Keratinocyte (primary cell): ENCODE measurements at regions not wholly inside any gene's neighbourhood (a gene's known extent, or its start where the extent isn't known, plus 50 kb on each side); places are given as distances from the start of the nearest gene placed in this dataset.

Experiments used
- DNase-seq: peaks from one replicate; pipeline ENCODE4 v3.0.0-alpha.2; 2011; ENCODE audit warnings: low read depth, missing footprints, low spot score
- FAIRE-seq: peaks from 2 replicates; lab custom pipeline; 2011; peaks lifted over from hg19 to GRCh38; lab: Jason Lieb, UNC
- H2AFZ ChIP-seq: 2 replicates; pipeline ENCODE4 v1.6.0; 2012; ENCODE audit warnings: low read length, control low read depth, inconsistent platforms; ENCODE audit not compliant: control insufficient read depth
- H3K27ac ChIP-seq: 2 replicates; pipeline ENCODE4 v1.5.1; 2011; ENCODE audit warnings: low read length; ENCODE audit not compliant: control insufficient read depth, insufficient read depth
- H3K27me3 ChIP-seq: 3 replicates; pipeline ENCODE4 v1.6.0; 2011; ENCODE audit warnings: low read length; ENCODE audit not compliant: control insufficient read depth, insufficient read depth; ENCODE audit errors: extremely low read depth
- H3K36me3 ChIP-seq, 2 experiments: 2 replicates in 1 of 2; 3 replicates in 1 of 2; pipeline ENCODE4 v1.5.1; 2011; ENCODE audit warnings: low read length in 2 of 2, mild to moderate bottlenecking in 1 of 2; ENCODE audit not compliant: control insufficient read depth in 2 of 2, insufficient read depth in 2 of 2; ENCODE audit errors: extremely low read depth in 1 of 2
- H3K4me1 ChIP-seq: 3 replicates; pipeline ENCODE4 v1.5.1; 2011; ENCODE audit warnings: low read length; ENCODE audit not compliant: control insufficient read depth, insufficient read depth; ENCODE audit errors: extremely low read depth
- H3K4me2 ChIP-seq: 3 replicates; pipeline ENCODE4 v1.6.0; 2011; ENCODE audit warnings: low read depth, low read length; ENCODE audit not compliant: control insufficient read depth, insufficient read depth; ENCODE audit errors: extremely low read depth
- H3K4me3 ChIP-seq, 3 experiments: fragments of 200-600 bp in 1 of 3; sonication (generic) in 1 of 3; 2 replicates in 2 of 3; 3 replicates in 1 of 3; pipeline ENCODE4 v1.5.1; 2011 to 2016; ENCODE audit warnings: low read length in 3 of 3, mild to moderate bottlenecking in 3 of 3, control low read depth in 2 of 3, inconsistent platforms in 1 of 3, low read depth in 1 of 3, mixed read lengths in 1 of 3, mixed run types in 1 of 3, moderate library complexity in 1 of 3; ENCODE audit not compliant: control insufficient read depth in 2 of 3, insufficient read depth in 2 of 3; ENCODE audit errors: extremely low read depth in 1 of 3
- H3K79me2 ChIP-seq: 2 replicates; pipeline ENCODE4 v1.6.0; 2012; ENCODE audit warnings: low read length; ENCODE audit not compliant: control insufficient read depth, insufficient read depth
- H3K9ac ChIP-seq: 3 replicates; pipeline ENCODE4 v1.6.0; 2011; ENCODE audit warnings: low read length; ENCODE audit not compliant: control insufficient read depth, insufficient read depth; ENCODE audit errors: extremely low read depth
- H3K9me1 ChIP-seq: 3 replicates; pipeline ENCODE4 v1.6.0; 2011; ENCODE audit warnings: low read length; ENCODE audit not compliant: control insufficient read depth, insufficient read depth; ENCODE audit errors: extremely low read depth
- H3K9me3 ChIP-seq: 2 replicates; pipeline ENCODE4 v1.5.1; 2012; ENCODE audit warnings: low read depth, low read length; ENCODE audit not compliant: control insufficient read depth
- H4K20me1 ChIP-seq: 3 replicates; pipeline ENCODE4 v1.6.0; 2011; ENCODE audit warnings: low read length; ENCODE audit not compliant: control insufficient read depth, insufficient read depth; ENCODE audit errors: extremely low read depth
- EZH2 ChIP-seq: IDR thresholded peaks from one replicate; pipeline ENCODE4 v1.6.1; 2012; ENCODE audit warnings: inconsistent platforms, mild to moderate bottlenecking, low read length, moderate library complexity
- dilution Hi-C: fragments of 300-500 bp; cut with MboI; formaldehyde crosslinking; loops from one replicate; pipeline ENCODE4 v1.7.0; 2020; ENCODE audit warnings: low sequenced_read_pairs; ENCODE audit not compliant: extremely low pct_ligation_motif_present
- TF ChIP-seq, protein P1 (sequence below), 3 experiments: IDR thresholded peaks in 1 of 3; conservative IDR thresholded peaks in 1 of 3; optimal IDR thresholded peaks in 1 of 3; 2 replicates in 2 of 3; 3 replicates in 1 of 3; pipeline versions ENCODE3 to v1.5.1; 2011; ENCODE audit warnings: low read length in 3 of 3, mild to moderate bottlenecking in 3 of 3, moderate library complexity in 2 of 3, control low read depth in 1 of 3, inconsistent platforms in 1 of 3; ENCODE audit not compliant: insufficient read depth in 2 of 3; ENCODE audit errors: extremely low read depth in 1 of 3

DNA sequence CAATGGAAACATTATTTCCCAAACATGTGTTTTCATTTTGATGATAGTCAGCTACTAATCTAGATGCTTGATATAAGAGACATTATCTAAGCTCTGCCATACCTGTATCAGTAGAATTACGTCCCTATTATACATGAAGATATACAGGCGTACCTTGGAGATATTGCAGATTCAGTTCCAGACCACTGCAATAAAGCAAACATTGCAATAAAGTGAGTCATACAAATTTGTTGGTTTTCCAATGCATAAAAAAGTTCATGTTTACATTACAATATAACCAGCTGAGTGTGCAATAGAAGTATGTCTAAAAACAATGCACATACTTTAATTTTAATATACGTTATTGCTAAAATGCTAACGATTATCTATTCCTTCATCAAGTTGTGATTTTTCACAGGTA lies 236.0 kb upstream of the ZNF717 start:
- no peaks in the 10 kb centered on the region for H3K9me3 ChIP-seq
- H3K27me3 ChIP-seq, result no peaks in the 10 kb centered on the region
- dilution Hi-C loops, result no loop called here
- no peak overlapping the region for H3K4me2 ChIP-seq
- H3K4me3 ChIP-seq, result no peak overlapping the region
- H3K9me1 ChIP-seq, result no peaks in the 10 kb centered on the region
- H3K36me3 ChIP-seq, result no peaks in the 10 kb centered on the region
- no peak overlapping the region for H3K9ac ChIP-seq
- FAIRE-seq, result no peak
- H3K27ac ChIP-seq, result no peak overlapping the region
- no peaks in the 10 kb centered on the region for H4K20me1 ChIP-seq
- H2AFZ ChIP-seq, result no peak overlapping the region
- H3K4me1 ChIP-seq, result no peaks in the 10 kb centered on the region
- H3K79me2 ChIP-seq, result no peaks in the 10 kb centered on the region
- TF ChIP-seq, protein P1, sequence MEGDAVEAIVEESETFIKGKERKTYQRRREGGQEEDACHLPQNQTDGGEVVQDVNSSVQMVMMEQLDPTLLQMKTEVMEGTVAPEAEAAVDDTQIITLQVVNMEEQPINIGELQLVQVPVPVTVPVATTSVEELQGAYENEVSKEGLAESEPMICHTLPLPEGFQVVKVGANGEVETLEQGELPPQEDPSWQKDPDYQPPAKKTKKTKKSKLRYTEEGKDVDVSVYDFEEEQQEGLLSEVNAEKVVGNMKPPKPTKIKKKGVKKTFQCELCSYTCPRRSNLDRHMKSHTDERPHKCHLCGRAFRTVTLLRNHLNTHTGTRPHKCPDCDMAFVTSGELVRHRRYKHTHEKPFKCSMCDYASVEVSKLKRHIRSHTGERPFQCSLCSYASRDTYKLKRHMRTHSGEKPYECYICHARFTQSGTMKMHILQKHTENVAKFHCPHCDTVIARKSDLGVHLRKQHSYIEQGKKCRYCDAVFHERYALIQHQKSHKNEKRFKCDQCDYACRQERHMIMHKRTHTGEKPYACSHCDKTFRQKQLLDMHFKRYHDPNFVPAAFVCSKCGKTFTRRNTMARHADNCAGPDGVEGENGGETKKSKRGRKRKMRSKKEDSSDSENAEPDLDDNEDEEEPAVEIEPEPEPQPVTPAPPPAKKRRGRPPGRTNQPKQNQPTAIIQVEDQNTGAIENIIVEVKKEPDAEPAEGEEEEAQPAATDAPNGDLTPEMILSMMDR (optimal IDR thresholded peaks at IDR 0.05 in 1 of 3, IDR thresholded peaks at IDR 0.05 in 1 of 3, conservative IDR thresholded peaks at IDR 0.05 in 1 of 3; ENCODE audit: extremely low read depth in 1 of 3, insufficient read depth in 2 of 3, low read length in 3 of 3), result no peak
- TF ChIP-seq EZH2, result no peak
- no peak for DNase-seq

DNA sequence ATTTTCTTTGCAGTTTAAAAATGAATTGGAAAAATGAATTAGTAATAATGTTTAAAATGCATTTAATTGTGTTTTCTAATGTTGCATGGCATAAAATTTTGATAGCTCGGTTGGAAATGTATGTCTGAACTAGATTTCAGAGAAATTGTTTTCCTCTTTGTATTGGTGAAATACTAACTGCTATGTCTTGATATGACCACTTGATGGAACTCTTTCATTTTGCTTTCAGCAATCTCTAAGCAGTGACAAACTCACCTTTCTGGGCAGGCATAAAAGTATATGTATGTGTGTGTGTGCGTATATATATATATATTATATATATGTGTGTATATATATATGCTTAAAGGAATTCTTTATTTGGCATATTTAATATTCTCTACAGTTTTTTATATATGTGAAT lies 239.3 kb upstream of the ZNF717 start:
- Histone ChIP-seq H3K27me3 (no peaks in the 10 kb centered on the region), H4K20me1 (no peaks in the 10 kb centered on the region), H3K79me2 (no peaks in the 10 kb centered on the region), H2AFZ (no peak overlapping the region), H3K4me2 (no peak overlapping the region), H3K36me3 (no peaks in the 10 kb centered on the region), H3K9me1 (no peaks in the 10 kb centered on the region), H3K9me3 (no peaks in the 10 kb centered on the region), H3K9ac (no peak overlapping the region), H3K4me1 (no peaks in the 10 kb centered on the region), H3K4me3 (no peak overlapping the region), H3K27ac (no peak overlapping the region)
- dilution Hi-C loops, result no loop called here
- TF ChIP-seq EZH2, result no peak
- TF ChIP-seq, protein P1 (optimal IDR thresholded peaks at IDR 0.05 in 1 of 3, IDR thresholded peaks at IDR 0.05 in 1 of 3, conservative IDR thresholded peaks at IDR 0.05 in 1 of 3; ENCODE audit: extremely low read depth in 1 of 3, insufficient read depth in 2 of 3, low read length in 3 of 3), result peak in 1 of 3 experiments; percentile 43
- DNase-seq (no peak), FAIRE-seq (no peak)
